Activated T-cell treated with anti-CD3 and anti-CD28 coated beads, Interleukin-2, amount 50 U/mL, for 72 hours (primary cell): ENCODE measurements at regions not wholly inside any gene's neighbourhood (a gene's known extent, or its start where the extent isn't known, plus 50 kb on each side); places are given as distances from the start of the nearest gene placed in this dataset.

Source experiments
- ATAC-seq, 2 donors: fragments of 150-1000 bp; cut with Tn5 transposase; replicated peaks in 1 of 2; 2 replicates each; pipeline ENCODE4 v1.10.0; 2021; ENCODE audit warnings: moderate library complexity in 2 of 2, mild to moderate bottlenecking in 1 of 2
- DNase-seq, 2 donors: peaks; one replicate each; pipeline ENCODE4 v3.0.0; 2021 to 2022; ENCODE audit warnings: mixed read lengths in 1 of 2
- H3K27ac Mint-ChIP-seq: one replicate; pipeline ENCODE4 v1.8.0; 2022; ENCODE audit warnings: mild to moderate bottlenecking, moderate library complexity, mixed read lengths
- H3K27me3 Mint-ChIP-seq: one replicate; pipeline ENCODE4 v1.8.0; 2022; ENCODE audit warnings: low read depth, mixed read lengths
- H3K36me3 Mint-ChIP-seq, 2 donors: one replicate each; pipeline ENCODE4 v1.8.0; 2022; ENCODE audit warnings: mixed read lengths in 2 of 2, mild to moderate bottlenecking in 1 of 2; ENCODE audit not compliant: insufficient read depth in 2 of 2
- H3K4me1 Mint-ChIP-seq: one replicate; pipeline ENCODE4 v1.8.0; 2022; ENCODE audit warnings: low read depth, mixed read lengths
- H3K4me3 Mint-ChIP-seq, 2 donors: one replicate each; pipeline ENCODE4 v1.8.0; 2022; ENCODE audit warnings: mild to moderate bottlenecking in 2 of 2, mixed read lengths in 2 of 2, moderate library complexity in 2 of 2
- H3K9me3 Mint-ChIP-seq, 2 donors: one replicate each; pipeline ENCODE4 v1.8.0; 2022; ENCODE audit warnings: mixed read lengths in 2 of 2

DNA sequence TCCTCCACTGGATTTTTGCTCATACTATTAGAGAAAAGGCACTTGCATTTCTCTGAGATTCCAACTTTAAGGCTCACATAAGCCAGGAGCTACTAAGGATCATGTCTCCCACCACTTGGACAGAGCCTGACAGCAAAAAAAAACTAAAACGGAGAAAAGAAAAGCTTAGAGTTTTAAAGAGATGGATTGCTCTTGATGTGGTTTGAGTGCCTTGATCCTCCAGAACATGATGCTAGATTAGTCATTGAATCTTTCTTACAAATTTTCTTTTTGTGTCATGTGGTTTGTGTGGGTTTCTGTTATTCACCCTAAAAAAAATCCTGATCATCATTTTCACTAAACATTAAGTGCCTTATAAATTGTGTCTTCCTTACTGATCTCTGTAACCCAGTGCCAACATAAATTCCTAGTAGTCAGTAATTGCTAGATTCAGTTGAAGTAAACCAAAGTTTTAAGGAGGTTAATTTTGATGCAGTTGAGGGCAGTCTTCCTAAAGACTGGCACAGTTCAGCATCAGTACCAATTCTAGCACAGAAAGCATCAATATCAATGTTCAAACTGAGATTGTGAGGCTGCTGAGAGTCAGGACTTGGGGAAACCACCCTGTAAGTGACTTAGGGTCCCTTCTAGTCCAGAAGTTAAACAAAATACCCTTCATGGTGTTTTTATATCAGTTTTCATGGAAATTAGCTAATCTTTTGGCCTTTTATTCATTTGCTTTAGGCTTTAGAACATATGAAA lies 206.3 kb downstream of the RAD51AP2 start:
- peaks cover 0 to 2% of the 10 kb centered on the region in 2 donors for H3K9me3 Mint-ChIP-seq
- H3K4me3 Mint-ChIP-seq, result no peak overlapping the region
- no peaks in the 10 kb centered on the region for H3K36me3 Mint-ChIP-seq
- peaks cover 16% of the 10 kb centered on the region for H3K4me1 Mint-ChIP-seq
- ATAC-seq (peak; percentile 49 to 83), DNase-seq (no peak)
- no peak overlapping the region for H3K27ac Mint-ChIP-seq
- H3K27me3 Mint-ChIP-seq, result peaks cover 32% of the 10 kb centered on the region

DNA sequence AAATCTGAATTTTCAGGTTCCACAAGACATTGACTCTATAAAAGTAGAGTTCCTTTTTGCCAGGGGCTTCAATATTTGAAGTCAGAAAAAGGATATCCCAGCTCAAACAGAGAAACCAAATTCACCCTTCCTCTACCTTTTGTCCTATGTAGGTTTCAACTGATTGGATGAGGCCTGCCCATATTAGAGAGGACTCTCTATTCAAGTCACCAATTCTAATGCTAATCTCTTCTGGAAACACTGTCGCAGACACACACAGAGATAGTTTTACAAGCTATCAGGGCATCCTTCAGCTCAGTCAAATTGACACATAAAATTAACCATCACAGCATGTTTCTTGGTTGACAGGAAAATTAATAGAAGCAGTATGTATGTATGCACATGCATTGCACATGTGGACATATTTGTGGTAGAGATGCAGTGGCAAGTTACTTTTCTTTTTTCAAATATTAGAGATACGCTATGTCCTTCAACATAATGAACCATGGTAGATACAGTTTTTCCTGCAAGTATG lies 207.1 kb downstream of the RAD51AP2 start:
- peaks cover 16% of the 10 kb centered on the region for H3K4me1 Mint-ChIP-seq
- no peak overlapping the region for H3K4me3 Mint-ChIP-seq
- H3K27me3 Mint-ChIP-seq, result peaks cover 30% of the 10 kb centered on the region
- peaks cover 0 to 2% of the 10 kb centered on the region in 2 donors for H3K9me3 Mint-ChIP-seq
- no peak for DNase-seq
- no peak for ATAC-seq
- no peaks in the 10 kb centered on the region for H3K36me3 Mint-ChIP-seq
- H3K27ac Mint-ChIP-seq, result no peak overlapping the region

GRCh38 chr2:17309741-17310339 lies 208.4 kb downstream of the RAD51AP2 start:
- no peak overlapping the region for H3K4me3 Mint-ChIP-seq
- no peak overlapping the region for H3K27ac Mint-ChIP-seq
- no peak for ATAC-seq
- peaks cover 0 to 2% of the 10 kb centered on the region in 2 donors for H3K9me3 Mint-ChIP-seq
- peaks cover 16% of the 10 kb centered on the region for H3K4me1 Mint-ChIP-seq
- H3K36me3 Mint-ChIP-seq, result no peaks in the 10 kb centered on the region
- H3K27me3 Mint-ChIP-seq, result peaks cover 28% of the 10 kb centered on the region
- peak; percentile 2 for DNase-seq

DNA sequence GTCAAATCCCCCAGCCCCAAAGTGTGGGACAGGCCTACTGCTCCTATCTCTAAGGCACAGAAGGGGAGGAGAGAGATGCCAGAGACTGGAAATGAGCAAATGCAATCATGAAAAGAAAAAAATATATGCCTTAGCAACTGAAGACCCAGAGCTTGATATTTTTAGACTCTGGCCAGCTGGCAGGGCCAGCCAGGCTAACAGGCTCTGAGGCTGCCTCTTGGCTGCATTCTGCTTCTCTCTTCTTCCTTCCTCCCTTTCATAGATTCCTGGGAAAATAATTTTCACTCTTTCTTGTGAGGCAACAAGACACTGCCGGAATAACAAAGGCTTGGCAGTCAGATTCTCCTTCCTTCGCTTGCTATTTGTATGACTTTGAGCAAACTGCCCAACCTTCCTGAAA lies 209.1 kb downstream of the RAD51AP2 start:
- no peak for ATAC-seq
- Mint-ChIP-seq H3K9me3 (peaks cover 0 to 2% of the 10 kb centered on the region in 2 donors), H3K36me3 (no peaks in the 10 kb centered on the region), H3K27me3 (peaks cover 28% of the 10 kb centered on the region), H3K4me3 (no peak overlapping the region), H3K4me1 (peaks cover 16% of the 10 kb centered on the region), H3K27ac (no peak overlapping the region)
- no peak for DNase-seq

DNA sequence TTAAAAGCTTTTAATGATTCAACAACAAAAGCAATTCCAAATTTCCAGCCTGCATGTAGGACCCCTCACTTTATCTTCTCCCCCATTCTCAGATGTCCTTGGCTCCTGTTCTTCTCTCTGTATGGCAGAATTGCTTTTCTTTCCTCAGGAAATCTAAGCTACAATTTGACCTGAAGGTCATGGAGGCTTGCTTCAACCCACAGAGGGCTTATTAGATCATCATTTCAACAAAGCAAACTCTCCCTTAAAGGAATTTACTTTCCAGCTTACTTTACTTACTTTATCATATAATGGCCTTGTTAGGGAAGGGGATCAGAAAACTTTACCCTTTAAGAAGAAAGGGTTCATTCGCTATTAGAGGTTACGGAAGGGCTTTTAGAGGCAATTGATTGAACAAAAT lies 211.5 kb downstream of the RAD51AP2 start:
- H3K27ac Mint-ChIP-seq, result no peak overlapping the region
- H3K4me3 Mint-ChIP-seq, result no peak overlapping the region
- DNase-seq, result no peak
- H3K27me3 Mint-ChIP-seq, result peaks cover 23% of the 10 kb centered on the region
- no peaks in the 10 kb centered on the region for H3K36me3 Mint-ChIP-seq
- H3K9me3 Mint-ChIP-seq, result peaks cover 0 to 4% of the 10 kb centered on the region in 2 donors
- ATAC-seq, result no peak
- H3K4me1 Mint-ChIP-seq, result peaks cover 7% of the 10 kb centered on the region

GRCh38 chr2:17306219-17306618 lies 212.0 kb downstream of the RAD51AP2 start:
- Mint-ChIP-seq H3K27me3 (peaks cover 27% of the 10 kb centered on the region), H3K4me3 (no peak overlapping the region), H3K9me3 (peaks cover 3 to 7% of the 10 kb centered on the region in 2 donors), H3K4me1 (peaks cover 2% of the 10 kb centered on the region), H3K36me3 (no peaks in the 10 kb centered on the region), H3K27ac (no peak overlapping the region)
- ATAC-seq (no peak), DNase-seq (no peak)

GRCh38 chr2:17303521-17303920 lies 214.7 kb downstream of the RAD51AP2 start:
- DNase-seq, result no peak
- no peak for ATAC-seq
- H3K27me3 Mint-ChIP-seq, result peaks cover 26% of the 10 kb centered on the region
- H3K4me3 Mint-ChIP-seq, result no peak overlapping the region
- H3K27ac Mint-ChIP-seq, result no peak overlapping the region
- no peaks in the 10 kb centered on the region for H3K36me3 Mint-ChIP-seq
- peaks cover 6 to 7% of the 10 kb centered on the region in 2 donors for H3K9me3 Mint-ChIP-seq
- H3K4me1 Mint-ChIP-seq, result no peaks in the 10 kb centered on the region

GRCh38 chr2:17303054-17303453 lies 215.2 kb downstream of the RAD51AP2 start:
- peaks cover 21% of the 10 kb centered on the region for H3K27me3 Mint-ChIP-seq
- no peak for ATAC-seq
- H3K27ac Mint-ChIP-seq, result no peak overlapping the region
- no peak for DNase-seq
- H3K4me3 Mint-ChIP-seq, result no peak overlapping the region
- no peaks in the 10 kb centered on the region for H3K36me3 Mint-ChIP-seq
- no peaks in the 10 kb centered on the region for H3K4me1 Mint-ChIP-seq
- peaks cover 7% of the 10 kb centered on the region in 2 donors for H3K9me3 Mint-ChIP-seq

DNA sequence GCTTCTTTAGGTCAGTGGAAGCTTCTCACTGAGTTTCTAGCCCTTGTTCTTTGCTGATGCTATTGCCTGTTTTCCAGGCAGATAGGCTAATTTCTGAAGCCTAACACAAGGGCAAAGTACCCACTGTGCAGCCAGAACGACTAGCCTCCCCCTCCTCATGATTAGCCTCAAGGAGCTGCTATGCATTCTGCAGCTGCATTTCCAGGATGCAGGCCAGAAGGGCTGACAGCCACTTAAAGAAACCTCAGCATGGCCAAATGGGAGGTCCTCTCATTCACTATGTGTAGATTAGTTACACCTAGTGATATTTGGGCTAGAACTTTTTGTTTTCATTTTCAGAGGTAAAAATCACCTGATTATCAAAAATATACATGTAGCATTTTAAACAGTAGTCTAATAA lies 216.0 kb downstream of the RAD51AP2 start:
- Mint-ChIP-seq H3K4me1 (no peaks in the 10 kb centered on the region), H3K4me3 (no peak overlapping the region), H3K27me3 (peaks cover 16% of the 10 kb centered on the region), H3K9me3 (peaks cover 7% of the 10 kb centered on the region in 2 donors), H3K36me3 (no peaks in the 10 kb centered on the region), H3K27ac (no peak overlapping the region)
- ATAC-seq (no peak), DNase-seq (no peak)

DNA sequence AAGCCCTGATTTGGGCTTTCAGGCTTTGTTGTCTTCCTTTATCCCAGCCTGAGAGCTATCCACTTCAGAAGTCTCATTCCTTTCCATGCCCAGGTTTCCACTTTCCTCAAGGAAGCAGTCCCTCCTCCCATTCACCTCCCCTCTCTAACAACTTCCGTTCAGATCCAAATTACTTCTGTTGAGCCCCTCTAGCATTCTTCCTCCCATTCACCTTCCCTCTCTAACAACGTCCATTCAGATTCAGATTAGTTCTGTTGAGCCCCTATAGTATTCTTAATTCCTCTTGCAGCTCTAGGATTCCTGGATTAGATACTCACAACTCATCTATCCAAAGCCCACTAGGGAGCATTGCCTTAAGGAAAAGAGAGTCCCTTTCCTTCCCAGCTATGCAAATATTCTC lies 216.8 kb downstream of the RAD51AP2 start:
- no peak for ATAC-seq
- Mint-ChIP-seq H3K27me3 (peaks cover 10% of the 10 kb centered on the region), H3K36me3 (no peaks in the 10 kb centered on the region), H3K9me3 (peaks cover 7% of the 10 kb centered on the region in 2 donors), H3K4me3 (no peak overlapping the region), H3K4me1 (no peaks in the 10 kb centered on the region), H3K27ac (no peak overlapping the region)
- no peak for DNase-seq

GRCh38 chr2:17299891-17300540 lies 218.2 kb downstream of the RAD51AP2 start:
- H3K27me3 Mint-ChIP-seq, result peaks cover 10% of the 10 kb centered on the region
- no peak overlapping the region for H3K4me3 Mint-ChIP-seq
- H3K4me1 Mint-ChIP-seq, result no peaks in the 10 kb centered on the region
- no peak for ATAC-seq
- H3K27ac Mint-ChIP-seq, result no peak overlapping the region
- no peak for DNase-seq
- H3K9me3 Mint-ChIP-seq, result peaks cover 7% of the 10 kb centered on the region in 2 donors
- H3K36me3 Mint-ChIP-seq, result no peaks in the 10 kb centered on the region

- Mint-ChIP-seq H3K27me3 (peaks cover 10% of the 10 kb centered on the region), H3K36me3 (no peaks in the 10 kb centered on the region), H3K4me1 (no peaks in the 10 kb centered on the region), H3K27ac (no peak overlapping the region), H3K4me3 (no peak overlapping the region), H3K9me3 (peaks cover 5 to 8% of the 10 kb centered on the region in 2 donors)
- ATAC-seq (no peak), DNase-seq (no peak)
Measured at GRCh38 chr2:17298453-17298852, 219.8 kb downstream of the RAD51AP2 start.

GRCh38 chr2:17296686-17297085 lies 221.6 kb downstream of the RAD51AP2 start:
- Mint-ChIP-seq H3K36me3 (no peaks in the 10 kb centered on the region), H3K27me3 (peaks cover 9% of the 10 kb centered on the region), H3K9me3 (peaks cover 5 to 8% of the 10 kb centered on the region in 2 donors), H3K27ac (no peak overlapping the region), H3K4me1 (no peaks in the 10 kb centered on the region), H3K4me3 (no peak overlapping the region)
- ATAC-seq, result no peak
- no peak for DNase-seq
